CD4-positive, alpha-beta T cell treated with Interferon gamma for 1 hour (primary cell): ENCODE measurements at regions not wholly inside any gene's neighbourhood (a gene's known extent, or its start where the extent isn't known, plus 50 kb on each side); places are given as distances from the start of the nearest gene placed in this dataset.
"Not testable (repeated sequence)": the region's sequence is repeated elsewhere in the genome, so short reads cannot be mapped to it uniquely, and the experiment has no call there.

Experiments used
- DNase-seq: peaks from one replicate; pipeline ENCODE4 v3.0.0-alpha.2; 2020

- DNase-seq, result no peak
Observed at GRCh38 chrX:16067886-16068515, 55.4 kb upstream of the GRPR start.

GRCh38 chrX:16063921-16064320 is 59.4 kb upstream of the GRPR start:
- no peak for DNase-seq

- DNase-seq, result no peak
Observed at GRCh38 chrX:16063141-16063540, 60.2 kb upstream of the GRPR start.

GRCh38 chrX:16061296-16061695 is 62.1 kb upstream of the GRPR start:
- DNase-seq, result no peak

GRCh38 chrX:16060252-16060651 is 63.1 kb upstream of the GRPR start:
- no peak for DNase-seq

GRCh38 chrX:16049126-16049525 is 74.2 kb upstream of the GRPR start:
- not testable (repeated sequence) for DNase-seq

- no peak for DNase-seq
Observed at GRCh38 chrX:16042980-16043379, 80.4 kb upstream of the GRPR start.

- no peak for DNase-seq
Observed at GRCh38 chrX:16039834-16040233, 83.5 kb upstream of the GRPR start.

- DNase-seq, result no peak
Observed at GRCh38 chrX:16039363-16039762, 84.0 kb upstream of the GRPR start.

GRCh38 chrX:16033331-16033730 is 90.0 kb upstream of the GRPR start:
- DNase-seq, result no peak

- DNase-seq, result no peak
Observed at GRCh38 chrX:16028576-16028975, 94.8 kb upstream of the GRPR start.

- no peak for DNase-seq
Observed at GRCh38 chrX:16023790-16024734, 99.3 kb upstream of the GRPR start.

- DNase-seq, result no peak
Observed at GRCh38 chrX:16022580-16023200, 100.7 kb upstream of the GRPR start.

GRCh38 chrX:16018291-16018690 is 105.1 kb upstream of the GRPR start:
- DNase-seq, result no peak

- no peak for DNase-seq
Observed at GRCh38 chrX:16014171-16014570, 109.2 kb upstream of the GRPR start.

- no peak for DNase-seq
Observed at GRCh38 chrX:16012250-16012649, 111.1 kb upstream of the GRPR start.

- no peak for DNase-seq
Observed at GRCh38 chrX:16005917-16006316, 117.4 kb upstream of the GRPR start.

- DNase-seq, result no peak
Observed at GRCh38 chrX:16002185-16002584, 121.2 kb upstream of the GRPR start.

- no peak for DNase-seq
Observed at GRCh38 chrX:15998350-15998749, 125.0 kb upstream of the GRPR start.

GRCh38 chrX:15989716-15990115 is 133.6 kb upstream of the GRPR start:
- DNase-seq, result no peak

- DNase-seq, result no peak
Observed at GRCh38 chrX:15988661-15989603, 134.3 kb upstream of the AP1S2 start.

- DNase-seq, result no peak
Observed at GRCh38 chrX:15985937-15986336, 131.3 kb upstream of the AP1S2 start.

GRCh38 chrX:15983034-15983433 is 128.4 kb upstream of the AP1S2 start:
- DNase-seq, result no peak
